HCT116 (cell line): ENCODE measurements at regions not wholly inside any gene's neighbourhood (a gene's known extent, or its start where the extent isn't known, plus 50 kb on each side); places are given as distances from the start of the nearest gene placed in this dataset.
"Not testable (repeated sequence)": the region's sequence is repeated elsewhere in the genome, so short reads cannot be mapped to it uniquely, and the experiment has no call there.

ENCODE experiments used
- ATAC-seq: fragments of 200-7000 bp; cut with Tn5 transposase; 2 replicates; pipeline ENCODE4 v1.9.1; 2020; ENCODE audit warnings: mild to moderate bottlenecking, moderate library complexity
- BruUV-seq: library from RNA; stranded (reverse); fragments of 400-500 nt; replicated peaks from 2 replicates; lab custom pipeline; 2021; lab: Mats Ljungman, UMichigan
- CTCF ChIA-PET: fragments of 300-600 bp; sonication (Branson Sonifier 250); formaldehyde crosslinking; loops from one replicate; lab custom pipeline; 2021; ENCODE audit warnings: antibody characterized with exemption; lab: Charles Lee
- POLR2A ChIA-PET: fragments of 300-600, 350-600 bp; sonication (Branson Sonifier 250); formaldehyde crosslinking; loops from one replicate; lab custom pipeline; 2021; ENCODE audit warnings: antibody characterized with exemption; lab: Charles Lee
- RAD21 ChIA-PET, 2 experiments: fragments of 300-600 bp; sonication (Branson Sonifier 250); formaldehyde crosslinking; loops; one replicate each; lab custom pipeline; 2023; ENCODE audit warnings: low total read pairs in 2 of 2; ENCODE audit not compliant: uncharacterized antibody in 2 of 2, unreplicated experiment in 2 of 2, low non-redundant PET in 1 of 2; lab: Charles Lee
- DNase-seq: peaks from one replicate; pipeline ENCODE4 v3.0.0-alpha.2; 2010; ENCODE audit warnings: low read depth, low spot score
- H2AFZ ChIP-seq: fragments of 200-600 bp; shearing (Covaris generic), sonication (generic); 2 replicates; pipeline ENCODE4 v1.6.1; 2017; ENCODE audit warnings: low read depth, mixed run types, mixed read lengths, antibody characterized with exemption, low read length; ENCODE audit not compliant: poor library complexity, severe bottlenecking
- H3K27ac ChIP-seq: 2 replicates; pipeline ENCODE4 v1.5.1; 2012; ENCODE audit warnings: low read depth, low read length
- H3K27me3 ChIP-seq: fragments of 200-600 bp; sonication (generic); 2 replicates; pipeline ENCODE4 v1.6.1; 2016; ENCODE audit warnings: mixed run types, low read length, mixed read lengths; ENCODE audit not compliant: insufficient read depth
- H3K36me3 ChIP-seq, 2 experiments: fragments of 200-500 bp in 1 of 2; fragments of 200-600 bp in 1 of 2; sonication (Bioruptor generic) in 1 of 2; sonication (generic) in 1 of 2; 2 replicates each; pipeline versions ENCODE4 v1.5.1 to v1.6.1; 2014 to 2016; ENCODE audit warnings: low read length in 2 of 2, inconsistent platforms in 1 of 2, mixed read lengths in 1 of 2, mixed run types in 1 of 2; ENCODE audit not compliant: insufficient read depth in 2 of 2, control insufficient read depth in 1 of 2
- H3K4me1 ChIP-seq, 2 experiments: fragments of 200-600 bp in 1 of 2; sonication (generic) in 1 of 2; 2 replicates each; pipeline versions ENCODE4 v1.5.1 to v1.6.1; 2012 to 2017; ENCODE audit warnings: low read length in 2 of 2, inconsistent platforms in 1 of 2, mild to moderate bottlenecking in 1 of 2, mixed read lengths in 1 of 2, mixed run types in 1 of 2, moderate library complexity in 1 of 2; ENCODE audit not compliant: insufficient read depth in 2 of 2, control insufficient read depth in 1 of 2
- H3K4me2 ChIP-seq: fragments of 200-600 bp; sonication (generic); 2 replicates; pipeline ENCODE4 v1.6.1; 2017; ENCODE audit warnings: mixed run types, low read length, mixed read lengths
- H3K4me3 ChIP-seq, 2 experiments: fragments of 200-600 bp in 1 of 2; sonication (generic) in 1 of 2; replicated peaks in 1 of 2; 2 replicates each; pipeline ENCODE4 v1.5.1; 2011 to 2016; ENCODE audit warnings: low read length in 2 of 2, control low read depth in 1 of 2, low read depth in 1 of 2, mild to moderate bottlenecking in 1 of 2, mixed read lengths in 1 of 2, mixed run types in 1 of 2
- H3K79me2 ChIP-seq: fragments of 200-600 bp; sonication (generic); 2 replicates; pipeline ENCODE4 v1.6.1; 2017; ENCODE audit warnings: mild to moderate bottlenecking, mixed run types, low read length, moderate library complexity, mixed read lengths; ENCODE audit not compliant: insufficient read depth
- H3K9ac ChIP-seq: fragments of 200-600 bp; sonication (generic); 2 replicates; pipeline ENCODE4 v1.6.1; 2016; ENCODE audit warnings: low read length, mixed read lengths
- H3K9me2 ChIP-seq: fragments of 200-600 bp; sonication (generic), shearing (Covaris generic); 2 replicates; pipeline ENCODE4 v1.6.1; 2017; ENCODE audit warnings: mixed run types, mild to moderate bottlenecking, moderate library complexity; ENCODE audit not compliant: insufficient read depth
- H3K9me3 ChIP-seq, 2 experiments: fragments of 200-500 bp in 1 of 2; fragments of 200-600 bp in 1 of 2; sonication (Bioruptor generic) in 1 of 2; sonication (generic) in 1 of 2; 2 replicates each; pipeline ENCODE4 v1.6.1; 2014 to 2017; ENCODE audit warnings: low read length in 2 of 2, mixed read lengths in 2 of 2, inconsistent platforms in 1 of 2, low read depth in 1 of 2, mild to moderate bottlenecking in 1 of 2, mixed run types in 1 of 2, moderate library complexity in 1 of 2; ENCODE audit not compliant: control insufficient read depth in 1 of 2, insufficient read depth in 1 of 2
- H4K20me1 ChIP-seq: fragments of 200-600 bp; sonication (generic), shearing (Covaris generic); 2 replicates; pipeline ENCODE4 v1.6.1; 2017; ENCODE audit warnings: mixed run types, mild to moderate bottlenecking, moderate library complexity; ENCODE audit not compliant: insufficient read depth
- CBX3 ChIP-seq: IDR thresholded peaks from 2 replicates; pipeline ENCODE4 v1.6.1; 2012; ENCODE audit warnings: low read depth
- POLR2A ChIP-seq: IDR thresholded peaks from 2 replicates; pipeline ENCODE4 v1.7.0; 2011; ENCODE audit warnings: borderline replicate concordance; ENCODE audit not compliant: insufficient read depth, insufficient read length; ENCODE audit errors: extremely low read depth
- SP1 ChIP-seq: IDR thresholded peaks from 2 replicates; pipeline ENCODE4 v1.6.1; 2012; ENCODE audit warnings: low read depth
- ZFX ChIP-seq: fragments of 450-650 bp; IDR thresholded peaks from 2 replicates; pipeline ENCODE4 v1.6.1; 2017
- intact Hi-C: fragments of 100-400 bp; cut with micrococcal nuclease; formaldehyde crosslinking; loops from 2 replicates; pipeline ENCODE4 v1.10.0; 2022
- TF ChIP-seq, protein P1 (sequence below): IDR thresholded peaks from 2 replicates; pipeline ENCODE4 v1.6.1; 2012; ENCODE audit warnings: low read depth
- TF ChIP-seq, protein P2 (sequence below): IDR thresholded peaks from 2 replicates; pipeline ENCODE4 v1.6.1; 2012

DNA sequence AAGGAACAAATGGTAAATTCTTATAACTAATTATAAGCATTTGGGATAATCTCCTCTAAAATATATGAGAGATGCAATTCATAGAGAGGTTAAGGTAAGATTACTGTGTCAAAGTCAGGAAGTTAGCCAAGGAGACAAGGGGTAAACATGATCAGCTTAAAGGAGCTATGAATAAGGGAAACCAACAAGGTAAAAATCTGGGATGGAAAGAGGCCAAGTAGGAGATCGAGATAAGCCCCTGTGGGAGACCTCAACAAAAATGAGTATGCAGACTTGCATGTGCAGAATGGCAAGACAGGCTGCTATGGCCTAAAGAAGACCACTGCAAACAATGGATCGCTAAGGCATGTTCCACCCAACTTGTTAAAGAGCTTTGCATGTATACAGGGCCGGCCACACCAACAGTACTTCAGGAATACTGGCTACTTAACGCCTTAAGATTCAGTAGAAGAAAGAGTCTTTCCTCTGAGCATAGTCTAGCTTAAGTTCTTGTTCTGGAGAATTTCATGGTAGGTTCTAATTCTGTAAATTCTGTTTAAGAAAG is 738.6 kb downstream of the GALC start:
- peaks cover 0 to 22% of the 10 kb centered on the region in 2 experiments; a peak in 2 of 4 replicates for H3K9me3 ChIP-seq
- no TSS peak for BruUV-seq
- H3K79me2 ChIP-seq = no peaks in the 10 kb centered on the region
- H3K27me3 ChIP-seq = no peaks in the 10 kb centered on the region
- DNase-seq (no peak), ATAC-seq (no peak)
- no peak overlapping the region for H3K4me2 ChIP-seq
- H3K4me1 ChIP-seq = no peaks in the 10 kb centered on the region
- H2AFZ ChIP-seq = no peak overlapping the region
- no peak overlapping the region for H3K9ac ChIP-seq
- no peaks in the 10 kb centered on the region for H4K20me1 ChIP-seq
- POLR2A ChIA-PET = no interaction called here
- H3K27ac ChIP-seq = no peak overlapping the region
- TF ChIP-seq, protein P1, sequence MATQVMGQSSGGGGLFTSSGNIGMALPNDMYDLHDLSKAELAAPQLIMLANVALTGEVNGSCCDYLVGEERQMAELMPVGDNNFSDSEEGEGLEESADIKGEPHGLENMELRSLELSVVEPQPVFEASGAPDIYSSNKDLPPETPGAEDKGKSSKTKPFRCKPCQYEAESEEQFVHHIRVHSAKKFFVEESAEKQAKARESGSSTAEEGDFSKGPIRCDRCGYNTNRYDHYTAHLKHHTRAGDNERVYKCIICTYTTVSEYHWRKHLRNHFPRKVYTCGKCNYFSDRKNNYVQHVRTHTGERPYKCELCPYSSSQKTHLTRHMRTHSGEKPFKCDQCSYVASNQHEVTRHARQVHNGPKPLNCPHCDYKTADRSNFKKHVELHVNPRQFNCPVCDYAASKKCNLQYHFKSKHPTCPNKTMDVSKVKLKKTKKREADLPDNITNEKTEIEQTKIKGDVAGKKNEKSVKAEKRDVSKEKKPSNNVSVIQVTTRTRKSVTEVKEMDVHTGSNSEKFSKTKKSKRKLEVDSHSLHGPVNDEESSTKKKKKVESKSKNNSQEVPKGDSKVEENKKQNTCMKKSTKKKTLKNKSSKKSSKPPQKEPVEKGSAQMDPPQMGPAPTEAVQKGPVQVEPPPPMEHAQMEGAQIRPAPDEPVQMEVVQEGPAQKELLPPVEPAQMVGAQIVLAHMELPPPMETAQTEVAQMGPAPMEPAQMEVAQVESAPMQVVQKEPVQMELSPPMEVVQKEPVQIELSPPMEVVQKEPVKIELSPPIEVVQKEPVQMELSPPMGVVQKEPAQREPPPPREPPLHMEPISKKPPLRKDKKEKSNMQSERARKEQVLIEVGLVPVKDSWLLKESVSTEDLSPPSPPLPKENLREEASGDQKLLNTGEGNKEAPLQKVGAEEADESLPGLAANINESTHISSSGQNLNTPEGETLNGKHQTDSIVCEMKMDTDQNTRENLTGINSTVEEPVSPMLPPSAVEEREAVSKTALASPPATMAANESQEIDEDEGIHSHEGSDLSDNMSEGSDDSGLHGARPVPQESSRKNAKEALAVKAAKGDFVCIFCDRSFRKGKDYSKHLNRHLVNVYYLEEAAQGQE = no peak
- TF ChIP-seq SP1 = no peak
- no peak for TF ChIP-seq ZFX
- no peak for TF ChIP-seq CBX3
- TF ChIP-seq, protein P2, sequence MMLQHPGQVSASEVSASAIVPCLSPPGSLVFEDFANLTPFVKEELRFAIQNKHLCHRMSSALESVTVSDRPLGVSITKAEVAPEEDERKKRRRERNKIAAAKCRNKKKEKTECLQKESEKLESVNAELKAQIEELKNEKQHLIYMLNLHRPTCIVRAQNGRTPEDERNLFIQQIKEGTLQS = no peak
- no peak for TF ChIP-seq POLR2A
- CTCF ChIA-PET = no interaction called here
- H3K9me2 ChIP-seq = no peaks in the 10 kb centered on the region
- H3K4me3 ChIP-seq = no peak overlapping the region
- RAD21 ChIA-PET = no interaction called here
- intact Hi-C loops = no loop called here
- H3K36me3 ChIP-seq = no peaks in the 10 kb centered on the region

DNA sequence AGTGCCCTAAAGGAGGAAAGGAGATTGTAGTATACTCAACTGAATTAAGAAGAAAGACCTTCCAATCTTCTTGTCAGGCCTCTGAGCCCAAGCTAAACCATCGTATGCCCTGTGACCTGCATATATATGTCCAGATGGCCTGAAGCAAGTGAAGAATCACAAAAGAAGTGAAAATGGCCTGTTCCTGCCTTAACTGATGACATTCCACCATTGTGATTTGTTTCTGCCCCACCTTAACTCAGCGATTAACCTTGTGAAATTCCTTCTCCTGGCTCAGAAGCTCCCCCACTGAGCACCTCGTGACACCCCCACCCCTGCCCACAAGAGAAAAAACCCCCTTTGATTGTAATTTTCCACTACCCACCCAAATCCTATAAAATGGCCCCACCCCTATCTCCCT is 739.2 kb downstream of the GALC start:
- DNase-seq, H3K4me3 ChIP-seq, H3K9ac ChIP-seq, CTCF ChIA-PET, BruUV-seq, H3K27ac ChIP-seq, H3K27me3 ChIP-seq, H2AFZ ChIP-seq, H4K20me1 ChIP-seq, ATAC-seq, H3K4me2 ChIP-seq, H3K79me2 ChIP-seq, POLR2A ChIA-PET, H3K36me3 ChIP-seq, intact Hi-C loops, H3K9me2 ChIP-seq, H3K4me1 ChIP-seq, RAD21 ChIA-PET: not testable (repeated sequence)
- H3K9me3 ChIP-seq = peaks cover 0 to 23% of the 10 kb centered on the region in 2 experiments; a peak in 2 of 4 replicates
